ENCODE measurements at regions not wholly inside any gene's neighbourhood (a gene's known extent, or its start where the extent isn't known, plus 50 kb on each side); places are given as distances from the start of the nearest gene placed in this dataset.
"Not testable (repeated sequence)": the region's sequence is repeated elsewhere in the genome, so short reads cannot be mapped to it uniquely, and the experiment has no call there.

DNA sequence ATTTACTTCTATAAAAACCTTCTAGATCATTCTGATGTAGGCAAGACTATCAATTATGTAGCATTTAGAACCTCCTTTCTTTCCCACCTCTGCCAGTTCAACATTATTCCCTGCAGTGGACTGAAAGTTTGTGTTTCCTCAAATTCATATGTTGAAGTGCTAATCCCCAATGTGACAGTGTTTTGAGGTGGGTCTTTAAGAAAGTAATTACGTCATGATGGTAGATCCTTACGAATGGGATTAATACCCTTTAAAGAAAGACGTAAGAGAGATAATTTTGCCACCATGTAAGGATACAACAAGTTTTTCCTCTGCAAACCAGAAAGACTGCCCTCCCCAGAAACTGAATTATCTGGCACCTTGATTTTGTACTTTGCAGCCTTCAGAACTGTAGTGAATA lies 1489.7 kb upstream of the SEL1L start:
- Mint-ChIP-seq H3K36me3 (ENCODE audit: low read depth) (no peaks in the 10 kb centered on the region), H3K9me3 (peaks cover 15% of the 10 kb centered on the region), H3K4me1 (ENCODE audit: low read depth) (no peaks in the 10 kb centered on the region), H3K4me3 (no peak overlapping the region), H3K27me3 (no peaks in the 10 kb centered on the region), H3K27ac (no peak overlapping the region)
- intact Hi-C loops (cut with micrococcal nuclease) = no loop called here

DNA sequence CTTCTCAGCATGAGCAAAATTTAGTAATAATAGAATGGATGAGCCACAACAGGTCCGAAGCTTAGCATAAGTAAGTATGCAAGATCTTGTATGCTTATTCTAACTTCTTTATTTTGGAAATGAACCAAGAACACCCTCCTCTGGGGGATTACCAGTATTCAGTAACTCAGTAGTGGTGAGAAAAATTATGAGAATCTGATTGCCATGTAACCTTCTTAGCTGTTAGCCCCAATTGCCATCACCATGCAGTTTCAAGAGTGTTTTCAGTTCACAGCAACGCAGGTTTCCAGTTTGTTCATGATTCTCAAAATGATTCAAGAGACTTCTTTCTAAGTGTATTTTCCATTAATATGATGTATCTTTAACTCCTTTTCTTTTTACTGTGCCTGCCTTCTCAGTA lies 1507.6 kb upstream of the SEL1L start:
- Mint-ChIP-seq H3K4me1 (ENCODE audit: low read depth) (no peaks in the 10 kb centered on the region), H3K36me3 (ENCODE audit: low read depth) (no peaks in the 10 kb centered on the region), H3K27ac (no peak overlapping the region), H3K27me3 (no peaks in the 10 kb centered on the region), H3K9me3 (peaks cover 10% of the 10 kb centered on the region), H3K4me3 (no peak overlapping the region)
- intact Hi-C loops (cut with micrococcal nuclease) = no loop called here

DNA sequence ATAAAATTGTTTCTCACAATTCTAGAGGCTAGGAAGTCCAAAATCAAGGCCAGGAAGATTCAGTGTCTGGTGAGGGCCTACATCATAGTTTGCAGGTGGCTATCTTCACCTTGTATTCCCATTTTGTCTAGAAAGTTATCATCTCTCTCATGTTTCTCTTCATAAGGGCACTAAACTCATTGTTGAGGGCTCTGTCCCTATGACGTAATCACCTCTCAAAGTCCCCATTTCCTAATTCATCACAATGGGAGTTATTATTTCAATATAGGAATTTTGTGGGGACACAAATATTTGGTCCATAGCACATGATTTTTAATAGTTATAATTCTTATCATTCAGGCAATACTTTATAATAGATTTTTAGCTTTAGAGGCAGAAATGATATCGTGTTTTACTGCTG lies 1509.2 kb upstream of the SEL1L start:
- Mint-ChIP-seq H3K27ac (no peak overlapping the region), H3K4me1 (ENCODE audit: low read depth) (no peaks in the 10 kb centered on the region), H3K4me3 (no peak overlapping the region), H3K36me3 (ENCODE audit: low read depth) (no peaks in the 10 kb centered on the region), H3K27me3 (no peaks in the 10 kb centered on the region), H3K9me3 (peaks cover 5% of the 10 kb centered on the region)
- intact Hi-C loops (cut with micrococcal nuclease) = no loop called here

- intact Hi-C loops (cut with micrococcal nuclease) = no loop called here
- Mint-ChIP-seq H3K36me3 (ENCODE audit: low read depth) (no peaks in the 10 kb centered on the region), H3K4me3 (no peak overlapping the region), H3K9me3 (no peaks in the 10 kb centered on the region), H3K27me3 (no peaks in the 10 kb centered on the region), H3K27ac (no peak overlapping the region), H3K4me1 (ENCODE audit: low read depth) (no peaks in the 10 kb centered on the region)
Observed at GRCh38 chr14:83044001-83044400, 1510.3 kb upstream of the SEL1L start.

DNA sequence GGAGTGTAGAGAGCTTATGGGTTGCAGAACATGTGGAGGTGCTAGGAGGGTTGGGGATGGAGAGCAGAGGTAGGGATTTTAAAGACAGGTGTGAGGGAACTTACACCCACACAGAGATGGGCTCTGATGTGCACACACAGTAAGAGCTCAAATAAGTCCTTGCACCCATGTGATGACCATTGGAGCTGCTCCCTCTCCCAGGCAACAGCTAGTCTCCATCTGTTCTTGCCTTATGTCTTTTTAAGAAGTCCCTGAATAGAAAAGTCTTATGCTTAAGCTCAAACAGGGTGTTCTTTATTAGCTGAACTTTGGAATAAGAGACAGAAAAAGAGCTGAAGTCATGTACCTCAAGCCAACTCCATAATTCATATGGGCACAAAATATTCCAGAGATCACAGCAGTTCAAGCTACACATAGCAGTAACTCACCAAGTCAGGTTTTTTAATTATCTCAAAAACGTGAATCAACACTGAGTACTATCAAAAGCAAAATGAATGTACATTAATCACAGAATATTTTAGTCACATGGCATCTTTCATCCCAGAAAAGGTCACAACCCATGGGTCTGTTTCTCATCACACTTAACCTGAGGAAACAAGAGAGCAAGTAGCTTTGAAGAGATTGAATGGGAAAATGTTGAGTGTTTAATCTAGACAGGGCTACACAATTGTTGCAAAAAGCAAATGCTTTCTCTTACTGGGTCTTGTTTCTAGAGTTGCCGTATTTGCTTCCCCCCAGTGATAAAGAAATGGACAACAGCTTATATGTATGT lies 1513.6 kb upstream of the SEL1L start:
- H3K4me1 Mint-ChIP-seq (ENCODE audit: low read depth) = no peaks in the 10 kb centered on the region

DNA sequence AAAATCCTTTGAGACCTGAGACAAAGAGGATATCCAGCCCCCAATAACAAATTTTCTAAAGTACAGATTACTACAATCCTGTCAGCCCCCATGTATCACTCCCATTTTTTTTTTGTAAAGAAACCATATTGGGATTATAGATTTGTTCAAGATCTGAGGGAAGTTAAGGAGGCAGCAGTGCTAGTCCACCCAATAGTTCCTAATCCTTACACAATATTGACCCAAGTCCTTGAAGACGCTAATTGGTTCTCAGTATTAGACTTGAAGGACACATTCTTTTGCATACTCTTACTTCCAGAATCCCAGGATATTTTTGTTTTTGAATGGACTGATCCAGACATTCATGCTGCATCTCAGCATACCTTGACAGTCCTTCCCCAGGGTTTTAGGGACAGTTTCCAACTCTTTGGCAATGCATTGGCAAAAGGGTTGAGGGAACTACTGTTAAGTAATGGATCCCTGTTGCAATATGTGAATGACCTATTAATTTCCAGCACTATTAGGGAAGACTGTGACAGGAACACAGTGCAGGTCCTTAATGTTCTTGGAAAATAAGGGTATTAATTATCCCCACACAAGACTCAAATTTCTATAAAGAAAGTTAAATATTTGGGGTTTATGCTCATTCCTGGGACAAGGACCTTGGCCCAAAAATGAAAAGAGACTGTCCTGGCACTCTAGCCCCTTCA lies 1519.5 kb upstream of the SEL1L start:
- H3K4me1 Mint-ChIP-seq (ENCODE audit: low read depth) = no peaks in the 10 kb centered on the region
- intact Hi-C loops (cut with micrococcal nuclease) = no loop called here
- no peak overlapping the region for H3K4me3 Mint-ChIP-seq
- H3K27me3 Mint-ChIP-seq = no peaks in the 10 kb centered on the region
- H3K36me3 Mint-ChIP-seq (ENCODE audit: low read depth) = no peaks in the 10 kb centered on the region
- no peak overlapping the region for H3K27ac Mint-ChIP-seq
- peaks cover 17% of the 10 kb centered on the region for H3K9me3 Mint-ChIP-seq

More for the DNA sequence above, 1513.6 kb upstream of the SEL1L start:
- H3K36me3 Mint-ChIP-seq (ENCODE audit: low read depth) = no peaks in the 10 kb centered on the region
- intact Hi-C loops (cut with micrococcal nuclease) = no loop called here
- peaks cover 10% of the 10 kb centered on the region for H3K9me3 Mint-ChIP-seq
- H3K4me3 Mint-ChIP-seq = no peak overlapping the region
- H3K27ac Mint-ChIP-seq = no peak overlapping the region
- no peaks in the 10 kb centered on the region for H3K27me3 Mint-ChIP-seq

GRCh38 chr14:83058068-83058467 lies 1524.4 kb upstream of the SEL1L start:
- Mint-ChIP-seq H3K9me3 (peaks cover 6% of the 10 kb centered on the region), H3K36me3 (ENCODE audit: low read depth) (no peaks in the 10 kb centered on the region), H3K4me1 (ENCODE audit: low read depth) (peaks cover 5% of the 10 kb centered on the region), H3K27me3 (no peaks in the 10 kb centered on the region), H3K27ac (no peak overlapping the region), H3K4me3 (no peak overlapping the region)
- intact Hi-C loops (cut with micrococcal nuclease) = no loop called here

GRCh38 chr14:83071888-83072501 lies 1538.3 kb upstream of the SEL1L start:
- Mint-ChIP-seq H3K4me3 (no peak overlapping the region), H3K36me3 (ENCODE audit: low read depth) (no peaks in the 10 kb centered on the region)

GRCh38 chr14:83085136-83085535 lies 1551.5 kb upstream of the SEL1L start:
- H3K27ac Mint-ChIP-seq = no peak overlapping the region
- intact Hi-C loops (cut with micrococcal nuclease) = no loop called here
- no peak overlapping the region for H3K4me3 Mint-ChIP-seq
- H3K27me3 Mint-ChIP-seq = no peaks in the 10 kb centered on the region
- no peaks in the 10 kb centered on the region for H3K36me3 Mint-ChIP-seq (ENCODE audit: low read depth)
- H3K4me1 Mint-ChIP-seq (ENCODE audit: low read depth) = peaks cover 6% of the 10 kb centered on the region
- no peaks in the 10 kb centered on the region for H3K9me3 Mint-ChIP-seq

More at GRCh38 chr14:83071888-83072501, 1538.3 kb upstream of the SEL1L start:
- Mint-ChIP-seq H3K27ac (no peak overlapping the region), H3K4me1 (ENCODE audit: low read depth) (no peaks in the 10 kb centered on the region), H3K27me3 (no peaks in the 10 kb centered on the region), H3K9me3 (no peaks in the 10 kb centered on the region)
- intact Hi-C loops (cut with micrococcal nuclease) = no loop called here

DNA sequence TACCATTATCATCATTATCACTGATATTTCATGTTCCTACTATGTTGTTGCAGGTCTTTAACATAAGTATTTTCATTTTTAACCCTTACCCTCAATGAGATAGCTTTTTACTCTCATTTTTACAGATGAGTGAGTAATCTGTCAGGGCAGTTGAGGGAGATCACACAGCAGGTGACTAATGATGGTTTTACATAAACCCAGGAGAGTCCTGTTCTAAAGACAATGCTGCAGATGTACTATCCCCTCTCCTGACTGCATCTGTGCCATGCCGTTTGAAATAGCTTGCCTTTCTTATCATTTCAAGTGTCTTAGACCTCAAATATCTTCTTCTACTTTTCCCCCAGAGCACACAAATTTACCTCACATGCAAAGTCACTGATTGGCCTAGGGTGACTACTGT lies 1552.1 kb upstream of the SEL1L start:
- intact Hi-C loops (cut with micrococcal nuclease) = no loop called here

GRCh38 chr14:83091991-83092956 lies 1558.6 kb upstream of the SEL1L start:
- not testable (repeated sequence) for H3K9me3 Mint-ChIP-seq

More for the DNA sequence above, 1552.1 kb upstream of the SEL1L start:
- Mint-ChIP-seq H3K9me3 (no peaks in the 10 kb centered on the region), H3K27ac (no peak overlapping the region), H3K27me3 (no peaks in the 10 kb centered on the region), H3K4me3 (no peak overlapping the region), H3K36me3 (ENCODE audit: low read depth) (no peaks in the 10 kb centered on the region), H3K4me1 (ENCODE audit: low read depth) (peaks cover 6% of the 10 kb centered on the region)

GRCh38 chr14:83096092-83096491 lies 1562.4 kb upstream of the SEL1L start:
- peaks cover 8% of the 10 kb centered on the region for H3K9me3 Mint-ChIP-seq
- H3K4me1 Mint-ChIP-seq (ENCODE audit: low read depth) = no peaks in the 10 kb centered on the region
- H3K36me3 Mint-ChIP-seq (ENCODE audit: low read depth) = no peaks in the 10 kb centered on the region
- no peaks in the 10 kb centered on the region for H3K27me3 Mint-ChIP-seq
- no peak overlapping the region for H3K27ac Mint-ChIP-seq
- intact Hi-C loops (cut with micrococcal nuclease) = no loop called here
- H3K4me3 Mint-ChIP-seq = no peak overlapping the region

More at GRCh38 chr14:83091991-83092956, 1558.6 kb upstream of the SEL1L start:
- H3K36me3 Mint-ChIP-seq (ENCODE audit: low read depth); H3K4me1 Mint-ChIP-seq (ENCODE audit: low read depth); H3K4me3 Mint-ChIP-seq; H3K27me3 Mint-ChIP-seq; H3K27ac Mint-ChIP-seq; intact Hi-C loops (cut with micrococcal nuclease): not testable (repeated sequence)

- Mint-ChIP-seq H3K27ac (no peak overlapping the region), H3K36me3 (ENCODE audit: low read depth) (no peaks in the 10 kb centered on the region), H3K4me1 (ENCODE audit: low read depth) (no peaks in the 10 kb centered on the region), H3K9me3 (peaks cover 9% of the 10 kb centered on the region), H3K27me3 (no peaks in the 10 kb centered on the region), H3K4me3 (no peak overlapping the region)
- intact Hi-C loops (cut with micrococcal nuclease) = no loop called here
Observed at GRCh38 chr14:83101846-83102245, 1568.2 kb upstream of the SEL1L start.
